ENCODE measurements at regions not wholly inside any gene's neighbourhood (a gene's known extent, or its start where the extent isn't known, plus 50 kb on each side); places are given as distances from the start of the nearest gene placed in this dataset.

DNA sequence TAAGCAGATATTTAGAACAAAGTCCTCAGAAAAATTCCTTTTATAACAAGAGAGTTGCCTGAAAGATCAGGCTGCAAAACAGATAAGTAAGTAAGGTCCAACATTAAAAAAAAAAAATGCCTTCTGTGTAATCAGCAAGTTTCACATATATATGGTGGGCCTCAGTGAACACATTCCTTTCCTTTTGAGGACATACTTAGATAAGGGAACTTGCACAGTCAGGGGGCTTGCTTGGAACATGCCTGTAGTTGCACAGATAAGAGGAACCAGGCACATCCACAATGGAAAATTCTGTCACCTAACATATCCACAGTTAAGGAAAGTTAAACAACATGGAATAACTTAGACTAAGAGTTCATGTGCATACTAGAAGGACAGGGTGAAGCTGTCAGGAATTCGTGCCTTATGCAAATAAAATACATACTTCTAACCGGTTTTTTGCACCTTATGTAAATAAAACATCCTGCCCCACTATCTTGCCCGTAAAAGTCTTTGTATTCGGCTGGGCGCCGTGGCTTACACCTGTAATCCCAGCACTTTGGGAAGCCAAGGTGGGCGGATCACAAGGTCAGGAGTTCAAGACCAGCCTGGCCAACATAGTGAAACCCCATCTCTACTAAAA is 257.3 kb downstream of the ZNF33B start:
- Histone ChIP-seq H3K4me1 (ENCODE audit: control insufficient read depth in 4 of 4, insufficient read depth in 4 of 4, low read length in 3 of 4) (no peaks in the 10 kb centered on the region), H3K27ac (ENCODE audit: low read depth in 1 of 2, low read length in 2 of 2) (no peak overlapping the region), H3K27me3 (ENCODE audit: control insufficient read depth in 4 of 4, insufficient read depth in 4 of 4, low read length in 3 of 4) (no peaks in the 10 kb centered on the region), H3K36me3 (ENCODE audit: control insufficient read depth in 4 of 4, insufficient read depth in 3 of 4, low read depth in 1 of 4, low read length in 3 of 4) (no peaks in the 10 kb centered on the region), H3K4me3 (ENCODE audit: low read depth in 1 of 3, low read length in 3 of 3) (no peak overlapping the region), H3K9me3 (ENCODE audit: control insufficient read depth in 4 of 4, low read length in 3 of 4) (peaks cover 0 to 7% (median under 1%) of the 10 kb centered on the region in 4 donors), H3K9ac (ENCODE audit: low read depth in 1 of 2, low read length in 2 of 2) (no peak overlapping the region)
- no peak for DNase-seq (ENCODE audit: low spot score)
- TF ChIP-seq TAF1 (conservative IDR thresholded peaks at IDR 0.05) (no peak), RXRA (IDR thresholded peaks at IDR 0.05) (no peak), JUND (IDR thresholded peaks at IDR 0.05) (no peak), YY1 (IDR thresholded peaks at IDR 0.05) (no peak), HNF4A (conservative IDR thresholded peaks at IDR 0.05) (no peak), HNF4G (IDR thresholded peaks at IDR 0.05) (no peak), NR2F2 (IDR thresholded peaks at IDR 0.05) (no peak), SP1 (IDR thresholded peaks at IDR 0.05) (no peak), RAD21 (IDR thresholded peaks at IDR 0.05) (no peak)
- WGBS: 85% methylated on average over 7 of the region's 7 CpGs

DNA sequence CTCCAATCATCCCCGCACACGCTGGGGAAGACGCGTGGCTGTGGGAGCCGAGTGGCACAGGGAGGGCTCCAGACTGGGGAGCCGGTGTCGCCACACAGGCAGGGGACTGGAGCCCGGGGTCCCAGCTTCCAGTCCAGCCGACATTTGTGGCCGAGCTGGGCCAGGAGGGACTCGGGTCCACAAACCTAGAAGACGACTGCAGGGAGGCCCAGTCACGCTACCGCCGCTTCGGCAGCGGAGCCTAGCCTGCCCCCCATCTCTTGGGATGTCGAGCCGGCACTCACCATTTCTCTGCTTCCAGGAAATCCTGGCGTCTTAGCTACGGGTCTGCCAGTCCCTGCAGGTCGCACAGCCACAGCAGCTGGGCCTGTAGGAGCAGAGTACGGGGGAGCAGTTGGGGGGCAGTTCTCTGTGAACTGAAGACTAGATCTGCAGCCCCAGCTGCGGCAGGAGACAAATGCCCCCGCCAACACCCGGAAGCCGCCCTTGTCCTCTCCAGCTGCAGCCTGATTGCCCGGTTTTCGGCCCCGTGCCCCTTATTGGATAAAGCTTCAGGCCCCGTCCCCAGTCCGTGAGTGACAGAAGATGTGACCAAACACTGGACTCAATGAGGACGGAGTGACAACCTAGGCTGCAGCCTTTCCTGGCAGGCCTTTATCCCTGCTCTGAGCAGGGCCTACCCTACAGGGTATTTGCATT is 270.7 kb downstream of the ZNF33B start:
- H3K27me3 ChIP-seq (ENCODE audit: control insufficient read depth in 4 of 4, insufficient read depth in 4 of 4, low read length in 3 of 4): no peaks in the 10 kb centered on the region
- H3K9ac ChIP-seq (ENCODE audit: low read depth in 1 of 2, low read length in 2 of 2): no peak overlapping the region
- H3K27ac ChIP-seq (ENCODE audit: low read depth in 1 of 2, low read length in 2 of 2): no peak overlapping the region

More for the DNA sequence above, 270.7 kb downstream of the ZNF33B start:
- no peak for TF ChIP-seq TAF1 (conservative IDR thresholded peaks at IDR 0.05)
- no peak for TF ChIP-seq EGR1 (IDR thresholded peaks at IDR 0.05; ENCODE audit: low read depth in 2 of 2)
- TF ChIP-seq RAD21 (IDR thresholded peaks at IDR 0.05): no peak
- TF ChIP-seq NR2F2 (IDR thresholded peaks at IDR 0.05): peak; percentile 12
- TF ChIP-seq YY1 (IDR thresholded peaks at IDR 0.05): no peak
- no peak for TF ChIP-seq HNF4A (conservative IDR thresholded peaks at IDR 0.05)
- no peak for TF ChIP-seq HNF4G (IDR thresholded peaks at IDR 0.05)
- TF ChIP-seq JUND (IDR thresholded peaks at IDR 0.05): no peak
- peak; percentile 38 for TF ChIP-seq SP1 (IDR thresholded peaks at IDR 0.05)
- TF ChIP-seq MAX (IDR thresholded peaks at IDR 0.05): no peak
- TF ChIP-seq GABPA (IDR thresholded peaks at IDR 0.05 in 1 of 2, conservative IDR thresholded peaks at IDR 0.05 in 1 of 2): peak; percentile 11 to 56
- no peak for TF ChIP-seq FOXA2 (IDR thresholded peaks at IDR 0.05)
- no peak for TF ChIP-seq RXRA (IDR thresholded peaks at IDR 0.05)
- no peak for TF ChIP-seq CTCF (IDR thresholded peaks at IDR 0.05; ENCODE audit: low read depth, low read length, missing input control)
- TF ChIP-seq REST (IDR thresholded peaks at IDR 0.05): no peak
- no peak for TF ChIP-seq FOXA1 (IDR thresholded peaks at IDR 0.05)
- Histone ChIP-seq H3K36me3 (ENCODE audit: control insufficient read depth in 4 of 4, insufficient read depth in 3 of 4, low read depth in 1 of 4, low read length in 3 of 4) (no peaks in the 10 kb centered on the region), H3K4me1 (ENCODE audit: control insufficient read depth in 4 of 4, insufficient read depth in 4 of 4, low read length in 3 of 4) (no peaks in the 10 kb centered on the region), H3K4me3 (ENCODE audit: low read depth in 1 of 3, low read length in 3 of 3) (peak overlapping the region; percentile 8 to 56 (median 47)), H3K9me3 (ENCODE audit: control insufficient read depth in 4 of 4, low read length in 3 of 4) (peaks cover 0 to 17% (median 3%) of the 10 kb centered on the region in 4 donors)
- 7% methylated on average over 33 of the region's 33 CpGs for WGBS
- peak; percentile 68 for DNase-seq (ENCODE audit: low spot score)

Measured in liver (tissue), 8 donors.